Neural cell (in vitro differentiated cells): ENCODE measurements at regions not wholly inside any gene's neighbourhood (a gene's known extent, or its start where the extent isn't known, plus 50 kb on each side); places are given as distances from the start of the nearest gene placed in this dataset.

Source experiments
- MXI1 ChIP-seq: fragments of 450-650 bp; conservative IDR thresholded peaks from 2 replicates; pipeline ENCODE4 v1.6.1; 2014; ENCODE audit warnings: antibody characterized with exemption, mild to moderate bottlenecking; ENCODE audit not compliant: poor library complexity, severe bottlenecking
- RAD21 ChIP-seq: fragments of 450-650 bp; conservative IDR thresholded peaks from 2 replicates; pipeline ENCODE4 v1.6.1; 2014; ENCODE audit warnings: antibody characterized with exemption, mild to moderate bottlenecking, moderate library complexity
- REST ChIP-seq: IDR thresholded peaks from 2 replicates; pipeline ENCODE4 v1.6.1; 2012; ENCODE audit warnings: borderline replicate concordance

- TF ChIP-seq REST, result no peak
- TF ChIP-seq MXI1, result no peak
- no peak for TF ChIP-seq RAD21
These were observed 207.0 kb upstream of the AGAP1 start for GRCh38 chr2:235286622-235287374.
